ENCODE measurements at regions not wholly inside any gene's neighbourhood (a gene's known extent, or its start where the extent isn't known, plus 50 kb on each side); places are given as distances from the start of the nearest gene placed in this dataset.

DNA sequence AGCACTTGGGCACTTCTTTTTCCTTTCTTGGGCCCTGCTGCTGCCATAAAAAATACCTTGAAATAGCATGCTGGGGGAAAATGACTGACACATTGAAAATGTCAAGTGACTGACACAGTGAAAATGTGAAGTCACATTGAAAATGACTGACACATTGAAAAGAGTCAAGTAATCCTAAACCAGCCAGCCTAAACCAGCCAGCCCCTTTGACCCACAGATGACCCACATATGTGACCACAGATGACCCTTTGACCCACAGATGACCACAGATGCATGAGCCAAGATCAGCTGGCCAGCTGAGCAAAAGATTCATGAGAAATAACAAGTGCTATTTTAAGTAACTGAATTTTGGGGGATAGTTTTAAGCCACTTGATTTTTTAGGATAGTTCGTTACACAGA is 97.8 kb upstream of the SLC28A3 start:
- Histone ChIP-seq H2AK5ac (ENCODE audit: low read depth, low read length) (no peak overlapping the region), H2BK5ac (ENCODE audit: low read depth, low read length) (no peak overlapping the region), H3K79me1 (ENCODE audit: low read depth, low read length) (no peaks in the 10 kb centered on the region), H4K91ac (replicated peaks; ENCODE audit: insufficient read length, low read length) (no peak overlapping the region), H3K27ac (ENCODE audit: low read depth, low read length) (no peak overlapping the region), H3K4ac (replicated peaks; ENCODE audit: insufficient read length, low read depth, low read length) (no peak overlapping the region), H3K36me3 (ENCODE audit: control insufficient read depth in 2 of 4, insufficient read depth in 4 of 4, low read length in 3 of 4) (no peaks in the 10 kb centered on the region), H3K23me2 (ENCODE audit: low read depth, low read length) (no peaks in the 10 kb centered on the region), H3K4me2 (ENCODE audit: insufficient read depth in 1 of 2, low read depth in 2 of 2, low read length in 2 of 2) (no peak overlapping the region), H3K79me2 (ENCODE audit: control insufficient read depth in 1 of 2, insufficient read depth in 2 of 2, low read length in 2 of 2) (no peaks in the 10 kb centered on the region), H4K8ac (ENCODE audit: extremely low read depth, insufficient read depth, low read length) (no peak overlapping the region), H3K18ac (ENCODE audit: extremely low read depth, low read length) (no peak overlapping the region), H4K20me1 (replicated peaks in 1 of 2; ENCODE audit: control insufficient read depth in 1 of 2, insufficient read depth in 2 of 2, low read length in 2 of 2) (no peaks in the 10 kb centered on the region), H3K56ac (replicated peaks; ENCODE audit: insufficient read length, low read depth, low read length) (no peak overlapping the region), H4K5ac (ENCODE audit: insufficient read length, low read depth, low read length) (no peak overlapping the region), H3K23ac (ENCODE audit: insufficient read length) (no peak overlapping the region), H3K14ac (ENCODE audit: insufficient read length) (no peak overlapping the region), H2BK20ac (ENCODE audit: low read length) (no peak overlapping the region), H3K27me3 (replicated peaks in 1 of 4; ENCODE audit: control insufficient read depth in 3 of 4, extremely low read depth in 1 of 4, insufficient read depth in 3 of 4, low read length in 3 of 4) (no peaks in the 10 kb centered on the region), H3K9ac (replicated peaks in 1 of 4; ENCODE audit: extremely low read depth in 1 of 4, low read depth in 3 of 4, low read length in 3 of 4) (no peak overlapping the region), H2BK120ac (replicated peaks; ENCODE audit: low read depth, low read length) (no peak overlapping the region), H3K4me1 (replicated peaks in 1 of 4; ENCODE audit: control insufficient read depth in 3 of 4, insufficient read depth in 4 of 4, low read length in 3 of 4) (no peaks in the 10 kb centered on the region), H3K4me3 (ENCODE audit: extremely low read depth in 1 of 4, insufficient read depth in 2 of 4, low read depth in 3 of 4, low read length in 4 of 4) (no peak overlapping the region), H2BK12ac (ENCODE audit: low read depth, low read length) (no peak overlapping the region), H2AFZ (ENCODE audit: low read length) (no peak overlapping the region), H2BK15ac (ENCODE audit: low read length) (no peak overlapping the region), H3K9me3 (ENCODE audit: insufficient read depth in 2 of 2, low read depth in 1 of 2, low read length in 1 of 2) (no peaks in the 10 kb centered on the region)
- CTCF ChIA-PET (ENCODE audit: partially characterized antibody), result no interaction called here
- DNase-seq (ENCODE audit: low read depth in 1 of 2, low spot score in 2 of 2), result no peak
- 90% methylated on average over 1 of the region's 1 CpG; no CpG with 5 or more reads in 1 of the 2 experiments for WGBS, 2 experiments (ENCODE audit: extremely low coverage in 1 of 2, insufficient coverage in 1 of 2, insufficient read length in 1 of 2, insufficient replicate concordance in 2 of 2, low coverage in 1 of 2, low lambda C conversion rate in 2 of 2, missing lambda C conversion rate in 1 of 2)
- no peak for FAIRE-seq
- TF ChIP-seq CHD1 (IDR thresholded peaks at IDR 0.05; ENCODE audit: low read depth, low read length), result no peak
- no peak for TF ChIP-seq YY1 (IDR thresholded peaks at IDR 0.05; ENCODE audit: low read depth, low read length)
- TF ChIP-seq GABPA (IDR thresholded peaks at IDR 0.05; ENCODE audit: borderline replicate concordance, insufficient read depth, low read length), result no peak
- no peak for TF ChIP-seq SP4 (IDR thresholded peaks at IDR 0.05; ENCODE audit: low read length)
- no peak for TF ChIP-seq NRF1 (IDR thresholded peaks at IDR 0.05; ENCODE audit: low read depth, low read length)
- no peak for TF ChIP-seq MAFK (IDR thresholded peaks at IDR 0.05; ENCODE audit: low read depth, low read length)
- TF ChIP-seq GTF2F1 (IDR thresholded peaks at IDR 0.05; ENCODE audit: borderline replicate concordance, low read depth, low read length), result no peak
- TF ChIP-seq JUND (IDR thresholded peaks at IDR 0.05; ENCODE audit: low read length), result no peak
- POLR2A ChIA-PET (ENCODE audit: partially characterized antibody), result no interaction called here

All from H1 (cell line).